PC-9 (cell line): ENCODE measurements at regions not wholly inside any gene's neighbourhood (a gene's known extent, or its start where the extent isn't known, plus 50 kb on each side); places are given as distances from the start of the nearest gene placed in this dataset.

Source experiments
- BruUV-seq: library from RNA; stranded (reverse); fragments of 400-500 nt; replicated peaks from 2 replicates; lab custom pipeline; 2021; lab: Mats Ljungman, UMichigan
- CTCF ChIA-PET: fragments of 300-600 bp; sonication (Branson Sonifier 250); formaldehyde crosslinking; loops from one replicate; lab custom pipeline; 2022; ENCODE audit warnings: antibody characterized with exemption; lab: Charles Lee
- POLR2A ChIA-PET: fragments of 300-600 bp; sonication (Branson Sonifier 250); formaldehyde crosslinking; loops from one replicate; lab custom pipeline; 2022; ENCODE audit warnings: antibody characterized with exemption; ENCODE audit not compliant: unreplicated experiment; lab: Charles Lee
- DNase-seq, 2 experiments: peaks; one replicate each; pipeline versions ENCODE4 v3.0.0 to v3.0.0-alpha.2; 2015 to 2022; ENCODE audit warnings: mixed read lengths in 1 of 2
- H2AFZ ChIP-seq: fragments of 200-600 bp; sonication (generic); 2 replicates; pipeline ENCODE4 v1.8.1; 2017; ENCODE audit warnings: antibody characterized with exemption
- H3F3A ChIP-seq: fragments of 200-600 bp; sonication (generic); 2 replicates; pipeline ENCODE4 v1.8.1; 2017; ENCODE audit warnings: antibody characterized with exemption, mild to moderate bottlenecking, low read depth; ENCODE audit not compliant: insufficient read depth
- H3K27ac ChIP-seq: fragments of 200-600 bp; sonication (generic); 2 replicates; pipeline ENCODE4 v1.6.1; 2016; ENCODE audit warnings: mixed run types
- H3K27me3 ChIP-seq: fragments of 200-600 bp; sonication (generic); 2 replicates; pipeline ENCODE4 v1.6.1; 2016; ENCODE audit warnings: low read depth, mixed run types; ENCODE audit not compliant: insufficient read depth
- H3K36me3 ChIP-seq: fragments of 200-600 bp; sonication (generic); 2 replicates; pipeline ENCODE4 v1.6.1; 2016; ENCODE audit warnings: low read depth, mixed run types
- H3K4me1 ChIP-seq: fragments of 200-600 bp; sonication (generic); replicated peaks from 2 replicates; pipeline ENCODE4 v1.6.1; 2016; ENCODE audit warnings: mixed run types; ENCODE audit not compliant: insufficient read depth
- H3K4me2 ChIP-seq: fragments of 200-600 bp; sonication (generic); 2 replicates; pipeline ENCODE4 v1.6.1; 2017; ENCODE audit warnings: mixed run types
- H3K4me3 ChIP-seq: fragments of 200-600 bp; sonication (generic); 2 replicates; pipeline ENCODE4 v1.6.1; 2016; ENCODE audit warnings: mixed run types
- H3K79me2 ChIP-seq: fragments of 200-600 bp; sonication (generic); 2 replicates; pipeline ENCODE4 v1.6.1; 2017; ENCODE audit warnings: low read depth, mixed run types
- H3K9me2 ChIP-seq: fragments of 200-600 bp; sonication (generic); 2 replicates; pipeline ENCODE4 v1.8.1; 2017; ENCODE audit warnings: mild to moderate bottlenecking; ENCODE audit not compliant: insufficient read depth
- H3K9me3 ChIP-seq: fragments of 200-600 bp; sonication (generic); 2 replicates; pipeline ENCODE4 v1.8.1; 2016; ENCODE audit warnings: low read depth; ENCODE audit not compliant: insufficient read depth
- H4K20me1 ChIP-seq: fragments of 200-600 bp; sonication (generic); 2 replicates; pipeline ENCODE4 v1.8.1; 2017; ENCODE audit not compliant: insufficient read depth
- EZH2 ChIP-seq: fragments of 200-600 bp; sonication (generic); IDR thresholded peaks from 2 replicates; pipeline ENCODE4 v1.8.0; 2017; ENCODE audit warnings: antibody characterized with exemption, low read depth
- intact Hi-C: fragments of 100-400 bp; cut with micrococcal nuclease; formaldehyde crosslinking; loops from one replicate; pipeline ENCODE4 v1.10.0; 2022; ENCODE audit not compliant: unreplicated experiment
- TF ChIP-seq, protein P1 (sequence below): fragments of 200-600 bp; sonication (generic); conservative IDR thresholded peaks from 2 replicates; pipeline ENCODE4 v1.6.1; 2017; ENCODE audit warnings: mixed run types, antibody characterized with exemption, mild to moderate bottlenecking, moderate library complexity

DNA sequence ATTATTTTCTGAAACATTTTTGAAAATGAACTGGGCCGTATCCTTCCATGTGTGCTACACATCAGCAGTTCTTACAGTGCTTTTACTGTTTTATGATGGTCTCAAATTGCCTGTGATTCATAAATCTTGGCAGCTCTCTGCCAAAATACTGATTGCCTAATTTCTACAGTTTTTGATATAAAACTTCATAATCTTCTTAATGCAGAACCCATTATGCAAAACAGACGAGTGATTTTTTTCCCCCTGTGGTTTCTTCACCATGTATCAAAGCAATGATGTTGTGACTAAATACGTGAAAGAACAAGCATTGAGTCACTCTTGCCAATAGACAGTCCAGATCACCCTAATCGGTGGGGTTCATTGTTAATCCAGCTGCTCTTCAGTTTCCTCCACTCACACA lies 156.4 kb upstream of the WDR1 start:
- no peak overlapping the region for H3K4me3 ChIP-seq
- no peaks in the 10 kb centered on the region for H3K9me3 ChIP-seq
- no peaks in the 10 kb centered on the region for H3K4me1 ChIP-seq
- H3K79me2 ChIP-seq = no peaks in the 10 kb centered on the region
- TF ChIP-seq, protein P1, sequence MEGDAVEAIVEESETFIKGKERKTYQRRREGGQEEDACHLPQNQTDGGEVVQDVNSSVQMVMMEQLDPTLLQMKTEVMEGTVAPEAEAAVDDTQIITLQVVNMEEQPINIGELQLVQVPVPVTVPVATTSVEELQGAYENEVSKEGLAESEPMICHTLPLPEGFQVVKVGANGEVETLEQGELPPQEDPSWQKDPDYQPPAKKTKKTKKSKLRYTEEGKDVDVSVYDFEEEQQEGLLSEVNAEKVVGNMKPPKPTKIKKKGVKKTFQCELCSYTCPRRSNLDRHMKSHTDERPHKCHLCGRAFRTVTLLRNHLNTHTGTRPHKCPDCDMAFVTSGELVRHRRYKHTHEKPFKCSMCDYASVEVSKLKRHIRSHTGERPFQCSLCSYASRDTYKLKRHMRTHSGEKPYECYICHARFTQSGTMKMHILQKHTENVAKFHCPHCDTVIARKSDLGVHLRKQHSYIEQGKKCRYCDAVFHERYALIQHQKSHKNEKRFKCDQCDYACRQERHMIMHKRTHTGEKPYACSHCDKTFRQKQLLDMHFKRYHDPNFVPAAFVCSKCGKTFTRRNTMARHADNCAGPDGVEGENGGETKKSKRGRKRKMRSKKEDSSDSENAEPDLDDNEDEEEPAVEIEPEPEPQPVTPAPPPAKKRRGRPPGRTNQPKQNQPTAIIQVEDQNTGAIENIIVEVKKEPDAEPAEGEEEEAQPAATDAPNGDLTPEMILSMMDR = no peak
- TF ChIP-seq EZH2 = no peak
- ChIA-PET CTCF (no interaction called here), POLR2A (no interaction called here)
- H4K20me1 ChIP-seq = no peaks in the 10 kb centered on the region
- H3F3A ChIP-seq = no peaks in the 10 kb centered on the region
- no peak overlapping the region for H3K27ac ChIP-seq
- BruUV-seq = no TSS peak
- intact Hi-C loops = no loop called here
- no peak overlapping the region for H3K4me2 ChIP-seq
- H2AFZ ChIP-seq = no peak overlapping the region
- H3K36me3 ChIP-seq = no peaks in the 10 kb centered on the region
- no peak for DNase-seq
- no peaks in the 10 kb centered on the region for H3K9me2 ChIP-seq
- 0 out of 2 replicates have a peak, but pooled peaks cover 2% of the 10 kb centered on the region for H3K27me3 ChIP-seq

DNA sequence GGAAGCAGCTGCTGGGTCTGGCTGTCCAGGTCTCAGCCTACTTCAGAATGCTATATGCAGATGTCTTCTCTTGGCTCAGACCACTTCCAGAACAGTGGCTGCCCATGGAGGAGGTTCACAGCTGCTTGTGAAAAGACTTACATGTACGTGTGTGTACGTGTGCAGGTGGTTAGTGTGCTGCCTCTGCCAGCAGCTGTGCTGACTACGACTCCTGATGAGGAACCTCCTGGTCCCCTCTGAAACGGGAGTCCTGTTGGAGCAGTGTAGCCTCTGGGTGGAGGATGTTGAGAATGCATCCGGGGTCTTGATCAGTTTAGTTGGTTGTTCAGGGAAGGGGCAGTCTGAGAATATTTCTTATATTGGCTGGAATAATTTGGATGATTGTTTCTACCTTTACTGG lies 155.9 kb upstream of the WDR1 start:
- H3K27me3 ChIP-seq = 0 out of 2 replicates have a peak, but pooled peaks cover 2% of the 10 kb centered on the region
- H2AFZ ChIP-seq = no peak overlapping the region
- H3K4me1 ChIP-seq = no peaks in the 10 kb centered on the region
- no peak overlapping the region for H3K4me3 ChIP-seq
- no TSS peak for BruUV-seq
- DNase-seq = no peak
- intact Hi-C loops = no loop called here
- TF ChIP-seq, protein P1 = no peak
- TF ChIP-seq EZH2 = no peak
- no peaks in the 10 kb centered on the region for H3K79me2 ChIP-seq
- no peaks in the 10 kb centered on the region for H3K9me2 ChIP-seq
- no peaks in the 10 kb centered on the region for H4K20me1 ChIP-seq
- H3F3A ChIP-seq = no peaks in the 10 kb centered on the region
- H3K27ac ChIP-seq = no peak overlapping the region
- no peaks in the 10 kb centered on the region for H3K9me3 ChIP-seq
- ChIA-PET POLR2A (no interaction called here), CTCF (no interaction called here)
- H3K36me3 ChIP-seq = no peaks in the 10 kb centered on the region
- H3K4me2 ChIP-seq = no peak overlapping the region

DNA sequence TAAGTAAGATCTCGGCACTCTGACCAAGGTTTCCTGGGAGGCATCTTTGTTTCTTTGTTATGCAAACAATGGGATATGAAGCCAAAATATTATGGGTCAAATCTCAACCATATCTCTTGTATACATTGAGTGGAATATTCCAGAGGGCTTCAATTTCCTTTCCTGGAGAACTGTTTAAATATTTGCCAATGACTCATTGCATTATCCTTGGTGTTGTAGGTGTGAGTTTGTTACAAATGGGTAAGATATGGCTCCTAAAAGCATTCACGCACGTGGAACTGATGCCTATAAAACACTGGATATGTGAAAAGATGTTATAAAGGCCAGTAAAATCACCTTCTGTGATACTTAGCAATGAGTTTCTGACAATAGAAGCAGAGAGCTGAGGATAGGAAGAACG lies 150.5 kb upstream of the WDR1 start:
- H3K79me2 ChIP-seq = no peaks in the 10 kb centered on the region
- H4K20me1 ChIP-seq = no peaks in the 10 kb centered on the region
- H3K4me3 ChIP-seq = no peak overlapping the region
- no peak for DNase-seq
- POLR2A ChIA-PET = no interaction called here
- H3K36me3 ChIP-seq = no peaks in the 10 kb centered on the region
- no peaks in the 10 kb centered on the region for H3K27me3 ChIP-seq
- no peak overlapping the region for H2AFZ ChIP-seq
- no peaks in the 10 kb centered on the region for H3K4me1 ChIP-seq
- CTCF ChIA-PET = no interaction called here
- TF ChIP-seq, protein P1 = no peak
- TF ChIP-seq EZH2 = no peak
- intact Hi-C loops = no loop called here
- no TSS peak for BruUV-seq
- H3K9me3 ChIP-seq = no peaks in the 10 kb centered on the region
- no peaks in the 10 kb centered on the region for H3F3A ChIP-seq
- no peak overlapping the region for H3K27ac ChIP-seq
- H3K9me2 ChIP-seq = no peaks in the 10 kb centered on the region
- H3K4me2 ChIP-seq = no peak overlapping the region
